Psoas muscle (tissue), 7 donors: ENCODE measurements at regions not wholly inside any gene's neighbourhood (a gene's known extent, or its start where the extent isn't known, plus 50 kb on each side); places are given as distances from the start of the nearest gene placed in this dataset.

Experiments used
- ATAC-seq, 4 donors: fragments of 200-7000 bp; cut with Tn5 transposase; one replicate each; pipeline ENCODE4 v1.9.1; 2020; ENCODE audit warnings: moderate library complexity in 3 of 4, mild to moderate bottlenecking in 2 of 4
- DNase-seq, 2 donors: peaks; one replicate each; pipeline ENCODE4 v3.0.0-alpha.2; 2020
- H3K27ac ChIP-seq: fragments of 200-600 bp; one replicate; pipeline ENCODE4 v1.8.0; 2022
- H3K27me3 ChIP-seq, 3 donors: fragments of 200-600 bp in 1 of 3; one replicate each; pipeline versions ENCODE4 v1.6.1 to v1.8.0; 2013 to 2022; ENCODE audit warnings: low read length in 2 of 3, mild to moderate bottlenecking in 2 of 3, moderate library complexity in 1 of 3; ENCODE audit not compliant: insufficient read depth in 3 of 3
- H3K36me3 ChIP-seq, 2 donors: fragments of 200-600 bp in 1 of 2; one replicate each; pipeline versions ENCODE4 v1.6.1 to v1.8.0; 2013 to 2022; ENCODE audit warnings: low read depth in 1 of 2, mild to moderate bottlenecking in 1 of 2, moderate library complexity in 1 of 2; ENCODE audit not compliant: insufficient read depth in 1 of 2
- H3K4me1 ChIP-seq: fragments of 200-600 bp; one replicate; pipeline ENCODE4 v1.8.0; 2022
- H3K4me3 ChIP-seq: fragments of 200-600 bp; one replicate; pipeline ENCODE4 v1.8.0; 2022; ENCODE audit warnings: mild to moderate bottlenecking
- H3K9me3 ChIP-seq: fragments of 200-600 bp; one replicate; pipeline ENCODE4 v1.8.0; 2022
- CTCF ChIP-seq: fragments of 200-600 bp; IDR thresholded peaks from one replicate; pipeline ENCODE4 v1.8.0; 2022; ENCODE audit warnings: antibody characterized with exemption
- WGBS, 3 donors: extraction: QIAGEN DNeasy Blood & Tissue Kit; methylation state at CpG; one replicate each; pipeline versions ENCODE4 v1.1.6 to v1.1.7; 2013; 5-methylcytosine and 5-hydroxymethylcytosine counted together
- intact Hi-C, 2 donors: fragments of 100-400 bp; cut with DNase I; formaldehyde crosslinking; loops; one replicate each; pipeline versions ENCODE4 v1.11.0 to v1.14.2; 2022
- donor health status: healthy with polysubstance abuse.
- donor health status: DM: no; HTN: no; CAD: no; lungs with moderate emphysema.
- donor health status: Bipolar disorder and iron deficiency.
- donor health status: healthy.
- donor health status: DM: yes; HTN: yes; CAD: no.
- donor health status: DM: no; HTN: no; CAD: no.
- donor health status: DM: yes; HTN: yes; CAD: no.

- H3K36me3 ChIP-seq: no peaks in the 10 kb centered on the region
- 72 to 78% (median 75%) methylated on average over 10 of the region's 10 CpGs for WGBS, 3 donors
- H3K27me3 ChIP-seq: peaks cover 0 to 3% (median 0%) of the 10 kb centered on the region in 3 donors
- no peak overlapping the region for H3K27ac ChIP-seq
- intact Hi-C loops: no loop called here
- ATAC-seq (no peak), DNase-seq (no peak)
- no peaks in the 10 kb centered on the region for H3K4me1 ChIP-seq
- no peak for TF ChIP-seq CTCF
- no peaks in the 10 kb centered on the region for H3K9me3 ChIP-seq
- no peak overlapping the region for H3K4me3 ChIP-seq
Measured at GRCh38 chr1:4149831-4150230, 249.8 kb upstream of the C1orf174 start.

GRCh38 chr1:4150262-4150661 lies 250.2 kb upstream of the C1orf174 start:
- H3K36me3 ChIP-seq: no peaks in the 10 kb centered on the region
- H3K4me1 ChIP-seq: no peaks in the 10 kb centered on the region
- no peaks in the 10 kb centered on the region for H3K9me3 ChIP-seq
- H3K4me3 ChIP-seq: no peak overlapping the region
- no peak for TF ChIP-seq CTCF
- intact Hi-C loops: no loop called here
- WGBS, 3 donors: 37 to 44% (median 38%) methylated on average over 7 of the region's 7 CpGs
- peaks cover 0 to 3% (median 0%) of the 10 kb centered on the region in 3 donors for H3K27me3 ChIP-seq
- H3K27ac ChIP-seq: no peak overlapping the region
- ATAC-seq: no peak
- no peak for DNase-seq

GRCh38 chr1:4152266-4152665 lies 252.2 kb upstream of the C1orf174 start:
- no peaks in the 10 kb centered on the region for H3K36me3 ChIP-seq
- TF ChIP-seq CTCF: no peak
- no peak overlapping the region for H3K4me3 ChIP-seq
- H3K4me1 ChIP-seq: no peaks in the 10 kb centered on the region
- H3K27ac ChIP-seq: no peak overlapping the region
- H3K27me3 ChIP-seq: peaks cover 0 to 3% (median 0%) of the 10 kb centered on the region in 3 donors
- no peaks in the 10 kb centered on the region for H3K9me3 ChIP-seq
- WGBS, 3 donors: 65 to 71% (median 68%) methylated on average over 11 of the region's 11 CpGs
- ATAC-seq (no peak), DNase-seq (no peak)
- intact Hi-C loops: no loop called here

GRCh38 chr1:4153571-4153970 lies 253.5 kb upstream of the C1orf174 start:
- WGBS, 3 donors: 71 to 83% (median 78%) methylated on average over 5 of the region's 5 CpGs
- peaks cover 0 to 3% (median 3%) of the 10 kb centered on the region in 3 donors for H3K27me3 ChIP-seq
- no peak for DNase-seq
- no peak overlapping the region for H3K4me3 ChIP-seq
- TF ChIP-seq CTCF: no peak
- H3K36me3 ChIP-seq: no peaks in the 10 kb centered on the region
- H3K27ac ChIP-seq: no peak overlapping the region
- H3K9me3 ChIP-seq: no peaks in the 10 kb centered on the region
- ATAC-seq: no peak
- H3K4me1 ChIP-seq: no peaks in the 10 kb centered on the region
- intact Hi-C loops: no loop called here

- intact Hi-C loops: no loop called here
- no peak for TF ChIP-seq CTCF
- 42 to 49% (median 48%) methylated on average over 12 to 14 of the region's 14 CpGs for WGBS, 3 donors
- Histone ChIP-seq H3K36me3 (no peaks in the 10 kb centered on the region), H3K4me3 (no peak overlapping the region), H3K27ac (no peak overlapping the region), H3K9me3 (no peaks in the 10 kb centered on the region), H3K4me1 (no peaks in the 10 kb centered on the region), H3K27me3 (peaks cover 0 to 3% (median 3%) of the 10 kb centered on the region in 3 donors)
- ATAC-seq (no peak), DNase-seq (no peak)
Measured at GRCh38 chr1:4156241-4156973, 256.3 kb upstream of the C1orf174 start.
